Transverse colon (tissue), 4 donors: ENCODE measurements at regions not wholly inside any gene's neighbourhood (a gene's known extent, or its start where the extent isn't known, plus 50 kb on each side); places are given as distances from the start of the nearest gene placed in this dataset.

ENCODE experiments used
- DNase-seq: peaks from one replicate; pipeline ENCODE4 v3.0.0-alpha.2; 2019
- H3K27ac ChIP-seq, 4 donors: fragments of 200-600 bp; sonication (generic); 2 replicates each; pipeline ENCODE4 v1.5.1; 2016 to 2018; ENCODE audit warnings: inconsistent platforms in 4 of 4
- H3K27me3 ChIP-seq: fragments of 200-600 bp; sonication (generic); 2 replicates; pipeline ENCODE4 v1.5.1; 2017; ENCODE audit warnings: inconsistent platforms
- H3K36me3 ChIP-seq, 4 donors: fragments of 200-600 bp; sonication (generic); 2 replicates each; pipeline ENCODE4 v1.5.1; 2017 to 2019; ENCODE audit warnings: inconsistent platforms in 4 of 4
- H3K4me1 ChIP-seq, 4 donors: fragments of 200-600 bp; sonication (generic); 2 replicates each; pipeline ENCODE4 v1.5.1; 2017 to 2020; ENCODE audit warnings: inconsistent platforms in 4 of 4
- H3K4me3 ChIP-seq, 4 donors: fragments of 200-600 bp; sonication (generic); 1 replicate in 1 of 4; 2 replicates in 3 of 4; pipeline versions ENCODE4 v1.5.1 to v1.6.1; 2017 to 2019; ENCODE audit warnings: inconsistent platforms in 4 of 4
- H3K9me3 ChIP-seq, 2 donors: fragments of 200-600 bp; sonication (generic); 2 replicates each; pipeline ENCODE4 v1.5.1; 2017 to 2019; ENCODE audit warnings: inconsistent platforms in 2 of 2
- EP300 ChIP-seq: sonication (generic); formaldehyde crosslinking; IDR thresholded peaks from one replicate; pipeline ENCODE4 v1.6.1; 2017; ENCODE audit warnings: antibody characterized with exemption, low read depth
- POLR2A ChIP-seq: fragments of 450-650 bp; IDR thresholded peaks from one replicate; pipeline ENCODE4 v1.6.1; 2016; ENCODE audit warnings: antibody characterized with exemption, mild to moderate bottlenecking, moderate library complexity
- POLR2AphosphoS5 ChIP-seq, 3 donors: sonication (generic); formaldehyde crosslinking; IDR thresholded peaks; one replicate each; pipeline ENCODE4 v1.6.1; 2016; ENCODE audit warnings: antibody characterized with exemption in 3 of 3
- WGBS, 2 donors: methylation state at CpG; one replicate each; pipeline ENCODE4 v1.1.5; 2018; ENCODE audit warnings: low coverage in 1 of 2; 5-methylcytosine and 5-hydroxymethylcytosine counted together
- in situ Hi-C, 4 donors: fragments of 200-750 bp; cut with MboI; loops; one replicate each; pipeline versions ENCODE4 v1.15.0 to v1.15.1; 2017; ENCODE audit warnings: low sequenced_read_pairs in 3 of 4, low pct_ligation_motif_present in 1 of 4, low pct_unique_long_range_greater_than_20kb in 1 of 4
- intact Hi-C: fragments of 100-400 bp; cut with DNase I; formaldehyde crosslinking; loops from one replicate; pipeline ENCODE4 v1.15.1; 2023; ENCODE audit warnings: low total_unique reads
- TF ChIP-seq, protein P1 (sequence below), 5 experiments: fragments of 200-600 bp in 3 of 5; fragments of 450-650 bp in 2 of 5; sonication (generic) in 3 of 5; IDR thresholded peaks; 1 replicate in 2 of 5; 2 replicates in 3 of 5; pipeline ENCODE4 v1.5.1; 2016 to 2017; ENCODE audit warnings: antibody characterized with exemption in 5 of 5, inconsistent platforms in 3 of 5, mild to moderate bottlenecking in 2 of 5, moderate library complexity in 1 of 5

DNA sequence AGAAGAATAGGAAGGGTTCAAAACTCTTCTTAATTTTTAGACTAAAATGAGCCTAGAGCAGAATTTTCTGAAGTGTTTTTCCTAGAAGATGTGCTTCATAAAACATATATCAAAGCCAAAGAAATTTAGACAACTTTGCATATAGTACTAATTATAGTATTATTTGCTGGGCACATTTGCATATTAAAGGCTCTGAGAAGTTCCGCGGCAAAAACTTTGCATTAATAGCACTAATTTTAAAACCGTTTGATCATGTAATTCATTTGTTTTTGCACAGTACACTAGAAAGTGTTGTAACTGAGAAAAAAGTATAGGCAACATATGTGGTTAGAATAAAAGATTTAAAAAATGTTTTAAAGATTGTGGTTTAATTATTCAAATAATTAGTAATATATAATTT, 412.0 kb upstream of the NR2F2 start:
- Histone ChIP-seq H3K4me1 (no peaks in the 10 kb centered on the region), H3K9me3 (no peaks in the 10 kb centered on the region), H3K27ac (no peak overlapping the region), H3K36me3 (no peaks in the 10 kb centered on the region), H3K27me3 (no peaks in the 10 kb centered on the region), H3K4me3 (no peak overlapping the region)
- no peak for DNase-seq
- WGBS, 2 donors, result 92 to 97% methylated on average over 3 of the region's 3 CpGs
- in situ Hi-C loops (no loop called here), intact Hi-C loops (no loop called here)
- TF ChIP-seq POLR2A (no peak), EP300 (no peak), POLR2AphosphoS5 (IDR thresholded peaks at IDR 0.05) (no peak)

DNA sequence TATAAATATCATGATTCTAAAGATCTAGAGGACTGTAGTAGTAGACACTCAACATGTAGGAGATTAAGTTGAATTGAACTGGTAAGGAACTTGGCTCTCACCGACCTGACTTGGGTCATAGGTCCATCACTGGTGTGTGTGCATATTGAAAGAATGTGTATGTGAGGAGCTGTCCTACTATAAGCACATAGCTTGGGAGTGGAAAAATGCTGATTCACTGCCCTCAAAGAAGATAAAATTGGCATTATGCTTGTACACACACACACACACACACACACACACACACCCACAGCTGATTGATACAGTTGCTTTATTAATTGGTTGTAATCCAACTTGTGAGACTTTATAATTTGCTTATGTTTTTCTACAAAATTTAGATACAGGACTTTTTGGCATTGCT, 411.0 kb upstream of the NR2F2 start:
- Histone ChIP-seq H3K4me3 (no peak overlapping the region), H3K27ac (no peak overlapping the region), H3K36me3 (no peaks in the 10 kb centered on the region), H3K4me1 (no peaks in the 10 kb centered on the region), H3K9me3 (no peaks in the 10 kb centered on the region), H3K27me3 (no peaks in the 10 kb centered on the region)
- 91 to 100% methylated on average over 1 of the region's 1 CpG for whole genome bisulfite sequencing, 2 donors
- TF ChIP-seq, protein P1, sequence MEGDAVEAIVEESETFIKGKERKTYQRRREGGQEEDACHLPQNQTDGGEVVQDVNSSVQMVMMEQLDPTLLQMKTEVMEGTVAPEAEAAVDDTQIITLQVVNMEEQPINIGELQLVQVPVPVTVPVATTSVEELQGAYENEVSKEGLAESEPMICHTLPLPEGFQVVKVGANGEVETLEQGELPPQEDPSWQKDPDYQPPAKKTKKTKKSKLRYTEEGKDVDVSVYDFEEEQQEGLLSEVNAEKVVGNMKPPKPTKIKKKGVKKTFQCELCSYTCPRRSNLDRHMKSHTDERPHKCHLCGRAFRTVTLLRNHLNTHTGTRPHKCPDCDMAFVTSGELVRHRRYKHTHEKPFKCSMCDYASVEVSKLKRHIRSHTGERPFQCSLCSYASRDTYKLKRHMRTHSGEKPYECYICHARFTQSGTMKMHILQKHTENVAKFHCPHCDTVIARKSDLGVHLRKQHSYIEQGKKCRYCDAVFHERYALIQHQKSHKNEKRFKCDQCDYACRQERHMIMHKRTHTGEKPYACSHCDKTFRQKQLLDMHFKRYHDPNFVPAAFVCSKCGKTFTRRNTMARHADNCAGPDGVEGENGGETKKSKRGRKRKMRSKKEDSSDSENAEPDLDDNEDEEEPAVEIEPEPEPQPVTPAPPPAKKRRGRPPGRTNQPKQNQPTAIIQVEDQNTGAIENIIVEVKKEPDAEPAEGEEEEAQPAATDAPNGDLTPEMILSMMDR (IDR thresholded peaks at IDR 0.05), result no peak
- no peak for TF ChIP-seq EP300
- no peak for TF ChIP-seq POLR2AphosphoS5 (IDR thresholded peaks at IDR 0.05)
- no peak for TF ChIP-seq POLR2A
- intact Hi-C loops (no loop called here), in situ Hi-C loops (no loop called here)
- DNase-seq, result no peak

DNA sequence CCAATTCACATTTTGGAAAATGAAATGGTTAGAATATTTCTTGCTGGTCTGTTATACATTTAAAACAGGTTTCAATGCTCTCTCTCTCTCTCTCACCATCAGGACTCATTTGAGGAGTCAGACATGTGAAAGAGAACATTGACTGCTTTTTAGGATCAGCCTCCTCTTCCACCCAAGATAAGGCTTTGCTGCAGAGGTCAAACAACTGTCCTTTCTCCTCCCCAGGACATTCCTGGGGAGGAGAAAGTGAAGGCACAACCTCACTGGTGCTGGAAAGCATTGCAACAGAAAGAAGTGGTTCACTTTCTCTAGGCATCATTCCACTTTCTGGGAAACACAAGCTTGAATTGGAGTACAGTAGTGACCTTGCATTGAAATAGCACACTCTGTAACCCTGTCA, 409.1 kb upstream of the NR2F2 start:
- DNase-seq, result no peak
- H3K9me3 ChIP-seq, result no peaks in the 10 kb centered on the region
- in situ Hi-C loops, result no loop called here
- TF ChIP-seq POLR2AphosphoS5 (IDR thresholded peaks at IDR 0.05), result no peak
- TF ChIP-seq POLR2A, result no peak
- TF ChIP-seq, protein P1 (IDR thresholded peaks at IDR 0.05), result no peak
- no peak for TF ChIP-seq EP300
- H3K27me3 ChIP-seq, result no peaks in the 10 kb centered on the region
- H3K4me3 ChIP-seq, result no peak overlapping the region
- no peak overlapping the region for H3K27ac ChIP-seq
- H3K36me3 ChIP-seq, result no peaks in the 10 kb centered on the region
- intact Hi-C loops, result no loop called here
- H3K4me1 ChIP-seq, result no peaks in the 10 kb centered on the region

DNA sequence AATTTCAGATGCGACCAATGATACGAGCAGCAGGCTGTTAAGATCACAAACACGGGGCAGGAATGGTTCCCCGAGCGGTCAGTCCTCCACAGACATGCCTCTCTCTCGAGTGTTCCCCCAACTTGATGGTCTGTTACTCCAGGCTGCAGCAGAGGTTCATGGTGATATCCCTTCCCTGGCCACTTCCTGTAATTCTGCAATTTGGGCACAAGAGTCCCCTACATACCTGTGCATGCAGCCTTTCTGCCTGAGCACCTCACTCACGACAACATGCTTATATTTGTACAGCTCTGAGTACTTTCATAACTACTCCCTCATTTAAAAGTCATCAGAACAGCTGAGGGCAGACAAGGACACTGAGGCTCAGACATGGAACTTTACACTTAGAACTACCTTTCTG, 408.1 kb upstream of the NR2F2 start:
- intact Hi-C loops, result no loop called here
- Histone ChIP-seq H3K4me3 (no peak overlapping the region), H3K27me3 (no peaks in the 10 kb centered on the region), H3K4me1 (no peaks in the 10 kb centered on the region), H3K9me3 (no peaks in the 10 kb centered on the region), H3K36me3 (no peaks in the 10 kb centered on the region), H3K27ac (no peak overlapping the region)
- TF ChIP-seq POLR2A, result no peak
- TF ChIP-seq POLR2AphosphoS5 (IDR thresholded peaks at IDR 0.05), result no peak
- no peak for TF ChIP-seq EP300
- TF ChIP-seq, protein P1 (IDR thresholded peaks at IDR 0.05), result no peak
- WGBS, 2 donors, result 75 to 78% methylated on average over 6 to 7 of the region's 7 CpGs
- in situ Hi-C loops, result no loop called here
- DNase-seq, result no peak

DNA sequence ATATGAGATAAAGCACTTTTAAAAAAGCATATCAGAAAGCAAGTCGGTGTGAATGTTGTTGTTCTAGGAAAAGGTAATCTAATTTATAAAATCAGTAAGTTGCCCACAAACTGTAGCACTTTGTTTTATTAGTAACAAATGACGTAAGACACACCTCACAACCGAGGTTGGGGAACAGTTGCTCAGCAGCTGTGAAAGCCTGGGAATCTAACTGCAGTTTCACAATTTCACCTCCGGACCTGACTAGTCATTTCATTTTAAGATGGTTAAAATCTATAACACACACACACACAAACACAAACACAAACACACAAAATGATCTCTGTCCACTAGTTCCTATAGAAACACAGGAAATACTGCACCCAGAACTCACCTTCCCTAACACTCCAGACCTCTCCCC, 406.7 kb upstream of the NR2F2 start:
- WGBS, 2 donors, result 77 to 78% methylated on average over 4 of the region's 4 CpGs
- no peaks in the 10 kb centered on the region for H3K27me3 ChIP-seq
- no peak for DNase-seq
- H3K4me3 ChIP-seq, result no peak overlapping the region
- no peaks in the 10 kb centered on the region for H3K9me3 ChIP-seq
- in situ Hi-C loops (no loop called here), intact Hi-C loops (no loop called here)
- no peaks in the 10 kb centered on the region for H3K36me3 ChIP-seq
- TF ChIP-seq, protein P1 (IDR thresholded peaks at IDR 0.05), result no peak
- TF ChIP-seq POLR2AphosphoS5 (IDR thresholded peaks at IDR 0.05), result no peak
- no peak for TF ChIP-seq EP300
- TF ChIP-seq POLR2A, result no peak
- no peak overlapping the region for H3K27ac ChIP-seq
- no peaks in the 10 kb centered on the region for H3K4me1 ChIP-seq
